Astrocyte of the spinal cord (primary cell): ENCODE measurements at regions not wholly inside any gene's neighbourhood (a gene's known extent, or its start where the extent isn't known, plus 50 kb on each side); places are given as distances from the start of the nearest gene placed in this dataset.
A peak's percentile ranks its signal among the peaks of the same experiment; 100 is the strongest.
"Not testable (repeated sequence)": the region's sequence is repeated elsewhere in the genome, so short reads cannot be mapped to it uniquely, and the experiment has no call there.

Experiments used
- DNase-seq: peaks from one replicate; pipeline ENCODE4 v3.0.0; 2011; ENCODE audit warnings: low read depth, low spot score
- H3K4me3 ChIP-seq: 2 replicates; pipeline ENCODE4 v1.5.1; 2011; ENCODE audit warnings: low read depth, mild to moderate bottlenecking, low read length, moderate library complexity
- CTCF ChIP-seq: IDR thresholded peaks from 2 replicates; pipeline ENCODE4 v1.5.1; 2012; ENCODE audit warnings: low read depth, mild to moderate bottlenecking, low read length, inconsistent platforms
- in situ Hi-C: cut with HindIII; loops from 2 replicates; pipeline ENCODE4 v1.10.0; 2017; ENCODE audit warnings: low sequenced_read_pairs

DNA sequence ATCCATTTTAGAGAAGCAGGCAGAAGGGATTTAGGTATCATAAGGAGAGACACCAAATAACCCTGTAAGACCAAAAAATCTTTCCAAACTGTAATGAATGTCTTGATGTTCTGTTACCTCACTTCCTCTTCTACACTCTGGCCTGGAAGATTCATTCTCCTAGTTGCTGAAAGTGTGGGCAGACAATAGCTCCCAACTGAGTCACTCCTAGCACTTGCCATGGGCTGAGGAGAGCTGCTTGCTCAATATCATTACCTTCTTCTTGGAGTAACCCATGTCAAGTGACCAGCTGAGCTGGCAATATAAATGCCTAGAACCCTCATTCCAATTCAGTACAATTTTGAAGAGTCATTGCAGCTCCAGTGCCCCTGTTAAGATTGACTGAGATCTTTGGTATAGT, 1985.5 kb upstream of the CDH6 start:
- in situ Hi-C loops: no loop called here
- no peak overlapping the region for H3K4me3 ChIP-seq
- DNase-seq: peak; percentile 16
- TF ChIP-seq CTCF: no peak

DNA sequence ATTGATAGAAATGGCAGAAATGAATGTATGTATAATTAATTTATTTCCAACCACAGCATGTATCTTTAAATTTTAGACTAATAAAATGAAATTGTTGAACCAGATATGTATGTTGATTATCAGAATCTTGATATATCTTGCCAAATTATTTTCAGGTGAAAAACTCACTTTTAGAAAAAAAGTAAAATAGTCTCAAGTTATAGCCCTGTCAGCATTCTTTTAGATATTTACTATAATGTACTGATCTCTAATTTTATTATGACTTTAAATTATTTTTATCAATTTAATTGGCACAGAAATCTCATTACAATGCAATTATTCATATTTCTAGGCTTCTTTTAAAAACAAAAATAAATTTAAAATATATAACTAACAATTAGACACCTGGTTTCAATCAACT, 1990.4 kb upstream of the CDH6 start:
- in situ Hi-C loops: no loop called here
- DNase-seq: no peak
- no peak for TF ChIP-seq CTCF
- H3K4me3 ChIP-seq: no peak overlapping the region

DNA sequence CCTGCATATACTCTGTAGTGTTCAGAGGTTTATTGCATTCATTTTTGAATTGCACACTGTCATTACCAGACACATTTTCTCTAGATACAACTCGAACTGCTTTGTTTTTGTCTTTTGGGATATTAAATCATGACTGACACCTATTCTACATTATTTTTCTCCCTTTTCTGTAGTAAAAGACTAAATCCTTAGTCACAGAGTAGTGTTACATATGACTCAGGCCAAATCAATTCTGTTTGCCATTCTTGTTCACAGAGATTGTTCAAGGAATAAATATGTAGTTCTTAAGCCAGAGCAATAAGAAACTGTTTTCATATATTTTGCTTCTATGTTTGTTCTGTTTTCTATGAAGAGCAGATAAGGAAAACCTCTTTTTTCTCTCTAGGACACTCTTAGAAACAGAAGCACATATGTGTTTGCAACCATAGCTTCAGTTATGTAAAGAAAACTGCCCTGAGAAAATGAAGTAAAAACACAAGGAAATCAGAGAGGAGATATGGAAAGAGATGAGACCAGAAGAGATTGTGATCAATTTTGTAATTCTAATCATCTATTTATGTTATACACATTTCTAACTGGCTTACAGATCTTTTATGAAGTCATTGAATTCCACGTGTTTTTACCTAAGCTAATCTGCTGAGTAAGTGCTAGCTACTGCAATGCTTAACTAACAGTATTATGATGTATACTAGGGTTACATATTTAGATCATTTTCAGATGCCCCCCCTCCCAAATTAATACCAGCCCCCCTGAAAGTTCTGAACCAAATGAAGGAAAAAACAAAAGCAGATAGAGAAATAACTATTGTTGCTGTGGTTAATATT, 1995.6 kb upstream of the CDH6 start:
- in situ Hi-C loops: no loop called here
- no peak for TF ChIP-seq CTCF
- H3K4me3 ChIP-seq: no peak overlapping the region
- peak; percentile 52 for DNase-seq

- in situ Hi-C loops: no loop called here
These were observed 1999.5 kb upstream of the CDH6 start for GRCh38 chr5:29193972-29194371.

GRCh38 chr5:29191269-29192048, 2002.0 kb upstream of the CDH6 start:
- DNase-seq, H3K4me3 ChIP-seq, in situ Hi-C loops: not testable (repeated sequence)

More at GRCh38 chr5:29193972-29194371, 1999.5 kb upstream of the CDH6 start:
- H3K4me3 ChIP-seq: no peak overlapping the region
- TF ChIP-seq CTCF: no peak
- no peak for DNase-seq

GRCh38 chr5:29190398-29190797, 2003.1 kb upstream of the CDH6 start:
- in situ Hi-C loops, DNase-seq: not testable (repeated sequence)

GRCh38 chr5:29186380-29186779, 2007.1 kb upstream of the CDH6 start:
- DNase-seq, H3K4me3 ChIP-seq, in situ Hi-C loops: not testable (repeated sequence)

More at GRCh38 chr5:29190398-29190797, 2003.1 kb upstream of the CDH6 start:
- not testable (repeated sequence) for H3K4me3 ChIP-seq

GRCh38 chr5:29185558-29185957, 2007.9 kb upstream of the CDH6 start:
- no peak overlapping the region for H3K4me3 ChIP-seq
- DNase-seq: no peak
- in situ Hi-C loops: no loop called here
- TF ChIP-seq CTCF: no peak
